ENCODE measurements at regions not wholly inside any gene's neighbourhood (a gene's known extent, or its start where the extent isn't known, plus 50 kb on each side); places are given as distances from the start of the nearest gene placed in this dataset.
A peak's percentile ranks its signal among the peaks of the same experiment; 100 is the strongest.

DNA sequence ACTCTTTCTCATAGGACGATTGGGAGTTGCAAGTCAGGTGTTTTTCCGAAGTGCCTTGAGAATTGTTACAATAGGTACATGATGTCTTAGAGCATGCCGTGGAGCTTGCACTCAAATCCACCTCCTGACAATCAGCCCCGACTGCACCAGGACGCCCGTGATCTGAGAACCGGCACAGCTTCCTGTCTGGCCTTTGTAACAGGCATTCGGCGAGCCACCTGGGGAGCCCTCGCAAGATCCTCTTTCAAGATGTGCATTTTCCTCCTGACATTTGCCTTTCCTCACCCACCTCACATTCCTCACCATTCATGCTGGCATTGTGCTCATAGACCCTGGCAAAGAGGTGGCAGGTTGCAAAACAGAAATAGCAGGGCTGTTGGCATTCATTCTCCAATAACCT, 427.3 kb downstream of the GALR1 start:
- DNase-seq: no peak
- TF ChIP-seq POLR2A (IDR thresholded peaks at IDR 0.05; ENCODE audit: low read length): no peak
- TF ChIP-seq GATA1 (IDR thresholded peaks at IDR 0.05; ENCODE audit: low read depth, low read length): no peak

DNA sequence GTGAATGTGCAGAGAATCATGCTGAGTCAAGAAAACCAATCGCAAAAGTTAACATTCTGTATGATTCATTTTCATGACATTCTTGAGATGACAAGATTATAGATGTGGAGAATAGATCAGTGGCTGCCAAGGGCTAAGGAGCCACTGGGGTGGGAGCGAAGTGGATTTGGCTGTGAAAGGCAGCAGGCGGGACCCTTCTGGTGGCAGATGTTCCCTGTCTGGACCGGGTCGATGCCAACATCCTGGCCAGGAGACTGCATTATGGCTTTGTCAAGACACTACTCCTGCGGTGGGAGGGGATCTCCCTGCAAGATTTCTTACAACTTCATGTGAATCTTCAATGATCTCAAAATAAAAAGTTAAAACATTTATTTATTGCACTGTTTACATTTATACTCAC, 427.9 kb downstream of the GALR1 start:
- TF ChIP-seq GATA1 (IDR thresholded peaks at IDR 0.05; ENCODE audit: low read depth, low read length) (no peak), POLR2A (IDR thresholded peaks at IDR 0.05; ENCODE audit: low read length) (no peak)
- no peak for DNase-seq

DNA sequence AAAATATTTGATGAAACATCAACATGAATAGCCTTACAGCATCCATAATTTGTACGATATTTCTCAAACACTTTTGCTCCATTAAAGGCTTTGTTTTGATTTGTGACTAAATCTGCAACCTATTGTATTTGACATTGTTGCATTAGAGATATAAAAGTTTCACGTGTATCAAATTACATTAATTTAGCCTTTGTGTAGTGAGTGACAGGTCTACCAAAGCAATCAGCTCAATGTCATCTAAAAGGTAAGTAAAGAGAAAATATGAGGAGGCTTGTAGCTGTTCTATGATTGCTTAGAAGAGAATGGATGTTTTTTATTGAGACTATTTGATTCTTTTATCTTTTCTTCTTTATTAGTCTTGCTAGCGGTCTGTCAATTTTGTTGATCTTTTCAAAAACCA, 430.2 kb downstream of the GALR1 start:
- DNase-seq: no peak

DNA sequence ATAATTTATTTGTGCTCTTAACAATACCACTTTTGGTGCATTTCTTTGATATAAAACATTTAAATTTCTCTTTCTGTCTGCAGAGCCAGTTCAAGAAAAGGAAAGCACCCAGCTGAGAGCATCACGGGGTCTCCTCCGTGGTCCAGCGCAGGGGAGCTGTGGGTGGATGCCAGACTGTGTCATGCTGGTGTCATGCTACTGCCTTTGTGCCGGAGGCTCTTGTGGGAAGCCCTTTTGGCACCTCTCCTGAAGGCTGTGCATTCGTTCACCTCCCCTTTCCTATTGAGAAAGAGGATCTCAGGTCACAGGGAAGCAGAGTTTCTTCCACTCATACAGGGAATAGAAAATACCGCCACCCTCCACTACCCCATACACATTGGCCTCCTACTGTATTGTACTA, 450.4 kb downstream of the GALR1 start:
- no peak for DNase-seq
- TF ChIP-seq POLR2A (IDR thresholded peaks at IDR 0.05; ENCODE audit: low read length): no peak
- no peak for TF ChIP-seq GATA1 (IDR thresholded peaks at IDR 0.05; ENCODE audit: low read depth, low read length)

More for the DNA sequence above, 430.2 kb downstream of the GALR1 start:
- TF ChIP-seq GATA1 (IDR thresholded peaks at IDR 0.05; ENCODE audit: low read depth, low read length) (no peak), POLR2A (IDR thresholded peaks at IDR 0.05; ENCODE audit: low read length) (no peak)

DNA sequence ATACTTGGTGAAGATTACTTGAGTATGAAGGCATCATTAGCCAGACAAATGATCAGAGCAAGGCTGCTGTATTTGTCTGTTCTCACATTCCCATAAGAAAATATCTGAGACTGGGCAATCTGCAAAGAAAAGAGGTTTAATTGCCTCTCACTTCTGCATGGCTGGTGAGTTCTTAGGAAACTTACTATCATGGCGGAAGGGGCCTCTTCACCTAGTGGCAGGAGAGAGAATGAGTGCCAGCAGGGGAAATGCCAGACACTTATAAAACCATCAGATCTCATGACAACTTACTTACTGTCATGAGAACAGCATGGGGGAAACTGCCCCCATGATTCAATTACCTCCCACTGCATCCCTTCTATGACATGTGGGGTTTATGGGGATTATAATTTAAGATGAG, 452.3 kb downstream of the GALR1 start:
- TF ChIP-seq POLR2A (IDR thresholded peaks at IDR 0.05; ENCODE audit: low read length) (no peak), GATA1 (IDR thresholded peaks at IDR 0.05; ENCODE audit: low read depth, low read length) (no peak)
- no peak for DNase-seq

DNA sequence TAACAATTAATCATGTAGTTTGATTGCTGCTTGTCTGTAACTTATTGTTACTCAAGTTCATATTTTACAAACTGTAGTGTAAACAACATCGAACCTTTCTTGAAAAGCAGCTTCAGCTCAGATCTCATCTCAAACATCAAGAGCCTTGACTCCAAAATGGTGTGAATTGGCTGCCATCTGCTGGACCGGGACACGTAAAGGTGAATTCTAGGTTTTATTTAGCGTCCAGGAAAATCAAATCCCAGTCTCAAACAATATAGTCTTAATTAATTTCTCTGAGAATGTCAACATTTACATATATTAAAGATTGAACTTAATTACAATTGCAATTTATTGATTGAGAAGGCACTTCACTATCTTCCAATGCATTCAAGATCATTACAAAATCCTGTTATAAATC, 453.0 kb downstream of the GALR1 start:
- DNase-seq: peak in 1 of 2 experiments; percentile 19
- TF ChIP-seq POLR2A (IDR thresholded peaks at IDR 0.05; ENCODE audit: low read length) (no peak), GATA1 (IDR thresholded peaks at IDR 0.05; ENCODE audit: low read depth, low read length) (no peak)

DNA sequence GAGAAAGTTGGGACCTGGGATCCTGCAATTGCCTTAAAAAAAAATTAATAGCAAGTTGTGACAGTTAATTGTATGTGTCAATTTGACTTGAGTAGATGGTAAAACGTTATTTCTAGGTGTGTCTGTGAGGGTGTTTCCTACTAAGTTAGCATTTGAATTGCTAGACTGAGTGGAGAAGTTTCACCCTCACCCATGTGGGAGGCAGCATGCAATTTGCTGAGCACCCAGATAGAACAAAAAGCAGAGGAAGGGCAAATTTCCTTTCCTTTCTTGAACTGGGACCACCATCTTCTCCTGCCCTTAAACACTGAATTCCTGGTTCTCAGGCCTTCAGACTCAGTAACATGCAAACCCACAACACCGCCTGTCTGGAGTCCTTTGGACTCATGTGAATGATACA, 455.7 kb downstream of the GALR1 start:
- no peak for TF ChIP-seq GATA1 (IDR thresholded peaks at IDR 0.05; ENCODE audit: low read depth, low read length)
- TF ChIP-seq POLR2A (IDR thresholded peaks at IDR 0.05; ENCODE audit: low read length): no peak
- no peak for DNase-seq

DNA sequence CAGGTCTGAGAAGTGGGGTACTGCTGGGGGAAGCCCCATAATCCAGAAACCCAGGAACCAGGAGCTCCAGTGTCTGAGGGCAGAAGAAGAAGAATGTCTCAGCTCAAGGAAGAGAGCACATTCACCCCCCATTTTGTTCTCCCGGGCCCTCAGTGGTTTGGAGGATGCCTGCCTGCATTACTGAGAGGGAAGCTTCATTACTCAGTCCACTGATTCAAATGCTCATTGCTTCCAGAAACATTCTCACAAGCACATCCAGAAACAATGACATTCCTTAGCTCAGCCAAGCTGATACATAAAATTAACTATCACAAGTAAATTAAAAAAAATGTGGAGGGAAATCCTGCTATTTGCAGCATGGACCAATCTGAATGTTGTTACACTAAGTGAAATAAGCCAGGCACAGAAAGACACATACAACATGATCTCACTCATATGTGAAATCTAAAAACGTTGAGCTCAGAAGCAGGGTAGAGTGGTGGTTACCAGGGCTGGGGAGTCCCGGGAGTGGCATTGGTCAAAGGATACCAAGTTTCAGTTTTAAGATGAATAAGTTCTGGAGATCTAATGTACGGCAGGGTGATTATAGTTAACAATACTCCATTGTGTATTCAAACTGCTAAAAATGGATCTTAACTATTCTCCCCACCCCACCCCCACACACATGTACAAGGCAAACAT, 459.3 kb downstream of the GALR1 start:
- DNase-seq: no peak
- TF ChIP-seq GATA1 (IDR thresholded peaks at IDR 0.05; ENCODE audit: low read depth, low read length): no peak
- no peak for TF ChIP-seq POLR2A (IDR thresholded peaks at IDR 0.05; ENCODE audit: low read length)

DNA sequence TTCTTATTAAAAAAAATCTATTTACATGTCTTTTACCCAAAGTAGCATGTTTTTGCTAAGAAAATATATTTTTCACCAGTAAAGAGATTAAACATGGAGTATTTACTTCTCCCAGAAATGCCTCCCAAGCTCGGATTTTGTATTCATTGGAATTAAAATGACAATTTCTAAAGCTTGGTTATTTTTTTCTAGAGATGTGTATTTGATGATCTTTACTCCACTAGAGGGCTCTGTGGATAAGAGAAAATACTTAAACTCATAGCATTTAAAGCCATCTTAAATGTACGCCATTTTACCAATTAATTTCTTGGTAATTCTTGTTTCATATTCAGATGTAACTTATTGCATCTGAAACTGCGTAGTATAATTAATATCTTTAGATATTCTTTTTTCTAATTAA, 461.4 kb downstream of the GALR1 start:
- no peak for DNase-seq

DNA sequence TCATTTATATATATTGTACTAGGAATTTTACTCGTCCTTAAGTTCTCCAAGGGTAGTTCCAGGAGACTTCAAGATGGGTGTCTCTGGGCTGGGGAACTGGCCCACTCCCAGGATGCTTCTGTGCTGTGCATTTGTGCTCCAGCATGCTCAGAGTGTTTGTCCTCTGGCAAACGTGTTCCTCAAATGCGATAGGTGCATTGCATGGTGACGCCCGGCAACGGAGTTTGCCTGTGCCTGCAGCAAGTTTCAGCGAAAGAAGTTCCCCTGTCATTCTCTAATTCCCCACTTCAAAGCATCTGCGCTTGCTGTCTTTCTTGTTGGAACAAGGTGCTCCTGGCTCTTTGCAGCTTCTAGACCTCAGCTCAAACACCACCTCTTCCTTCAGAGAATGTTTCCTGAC, 465.1 kb downstream of the GALR1 start:
- no peak for DNase-seq
- TF ChIP-seq POLR2A (IDR thresholded peaks at IDR 0.05; ENCODE audit: low read length): no peak
- TF ChIP-seq GATA1 (IDR thresholded peaks at IDR 0.05; ENCODE audit: low read depth, low read length): no peak

More for the DNA sequence above, 461.4 kb downstream of the GALR1 start:
- no peak for TF ChIP-seq GATA1 (IDR thresholded peaks at IDR 0.05; ENCODE audit: low read depth, low read length)
- no peak for TF ChIP-seq POLR2A (IDR thresholded peaks at IDR 0.05; ENCODE audit: low read length)

DNA sequence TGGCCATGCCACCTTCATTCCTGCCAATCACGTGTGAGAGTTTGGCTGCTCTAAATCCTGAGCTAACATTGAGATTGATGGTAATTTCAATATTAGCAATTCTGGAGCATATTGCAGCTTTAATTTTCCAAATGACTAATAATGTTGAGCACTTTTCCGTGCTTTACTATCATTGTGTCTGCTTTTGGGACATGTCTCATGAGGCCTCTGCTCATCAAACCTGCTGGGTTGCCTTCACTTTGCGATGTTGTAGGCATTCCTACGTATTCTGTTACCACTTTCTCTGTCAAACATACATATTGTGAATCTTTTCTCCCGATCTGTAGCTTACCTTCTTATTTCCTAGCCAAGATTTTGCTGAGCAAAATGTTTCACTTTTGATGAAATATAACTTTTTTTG, 466.6 kb downstream of the GALR1 start:
- no peak for TF ChIP-seq POLR2A (IDR thresholded peaks at IDR 0.05; ENCODE audit: low read length)
- TF ChIP-seq GATA1 (IDR thresholded peaks at IDR 0.05; ENCODE audit: low read depth, low read length): no peak
- no peak for DNase-seq

DNA sequence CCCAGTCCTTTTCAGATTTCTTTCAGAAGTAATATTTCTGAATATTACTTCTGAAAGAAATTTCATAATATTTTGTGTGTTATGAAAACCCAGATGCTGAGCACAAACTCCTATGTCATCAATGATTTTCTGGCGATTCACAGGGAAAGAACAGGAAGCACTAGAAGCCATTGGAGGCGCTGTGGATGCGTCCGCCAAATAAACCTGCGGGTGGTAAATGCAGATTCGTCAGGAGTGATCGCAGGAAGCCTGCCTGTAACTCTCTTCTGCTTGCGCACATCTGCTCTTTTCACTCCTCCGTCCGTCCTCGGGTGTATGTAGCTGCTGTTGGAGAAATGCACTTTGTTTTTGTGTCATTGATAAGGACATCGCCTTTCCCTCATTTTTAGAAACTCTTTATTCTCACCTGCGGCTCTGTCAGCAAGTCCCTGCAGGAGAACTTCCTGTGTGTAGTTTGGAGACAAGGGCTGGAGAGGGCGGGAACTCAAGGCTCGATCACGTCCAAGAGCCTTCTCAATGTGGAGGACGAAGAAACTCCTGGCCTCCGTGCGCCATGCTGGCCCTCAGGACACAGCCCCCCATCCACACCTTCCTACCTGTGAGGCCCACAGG, 483.8 kb downstream of the GALR1 start:
- DNase-seq: no peak
- no peak for TF ChIP-seq POLR2A (IDR thresholded peaks at IDR 0.05; ENCODE audit: low read length)
- TF ChIP-seq GATA1 (IDR thresholded peaks at IDR 0.05; ENCODE audit: low read depth, low read length): no peak

DNA sequence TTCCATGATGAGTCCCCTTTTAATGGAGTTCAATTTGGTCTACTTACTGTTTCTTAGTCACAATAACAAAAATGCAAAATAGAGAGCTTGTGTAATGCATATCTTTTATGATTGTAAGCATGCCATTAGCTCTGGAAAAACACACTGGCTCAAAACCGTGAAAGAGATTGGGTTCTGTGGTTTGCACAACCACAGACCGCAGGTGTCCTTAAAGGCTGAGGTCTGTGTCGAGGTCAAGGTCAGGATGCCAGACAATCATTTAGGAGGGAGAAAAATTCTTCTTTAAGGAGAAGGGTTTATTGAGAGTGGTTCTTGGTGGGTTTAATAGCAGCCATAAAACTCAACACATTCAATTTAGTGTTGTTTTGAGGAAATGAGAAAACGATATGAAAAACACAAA, 487.2 kb downstream of the GALR1 start:
- no peak for DNase-seq
- no peak for TF ChIP-seq GATA1 (IDR thresholded peaks at IDR 0.05; ENCODE audit: low read depth, low read length)
- no peak for TF ChIP-seq POLR2A (IDR thresholded peaks at IDR 0.05; ENCODE audit: low read length)

DNA sequence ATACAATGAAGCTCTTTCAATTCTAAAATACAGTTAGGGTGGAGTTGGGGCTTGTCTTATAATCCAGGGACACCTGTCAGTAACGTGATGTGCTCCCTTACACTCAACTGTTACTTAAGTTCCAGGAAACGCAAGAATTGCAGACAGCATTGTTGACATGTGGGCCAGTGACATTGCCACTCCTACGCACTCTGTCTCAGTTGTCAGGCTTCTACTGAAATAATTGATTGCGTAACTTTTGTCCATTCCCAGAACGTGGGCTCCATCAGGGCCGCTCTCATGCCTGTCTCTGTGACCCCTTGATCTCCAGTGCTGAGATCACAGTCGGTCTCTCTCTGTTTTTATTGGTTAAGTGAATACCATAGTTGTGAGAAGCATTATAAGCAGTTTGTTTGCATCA, 487.8 kb downstream of the GALR1 start:
- TF ChIP-seq GATA1 (IDR thresholded peaks at IDR 0.05; ENCODE audit: low read depth, low read length) (no peak), POLR2A (IDR thresholded peaks at IDR 0.05; ENCODE audit: low read length) (no peak)
- no peak for DNase-seq

DNA sequence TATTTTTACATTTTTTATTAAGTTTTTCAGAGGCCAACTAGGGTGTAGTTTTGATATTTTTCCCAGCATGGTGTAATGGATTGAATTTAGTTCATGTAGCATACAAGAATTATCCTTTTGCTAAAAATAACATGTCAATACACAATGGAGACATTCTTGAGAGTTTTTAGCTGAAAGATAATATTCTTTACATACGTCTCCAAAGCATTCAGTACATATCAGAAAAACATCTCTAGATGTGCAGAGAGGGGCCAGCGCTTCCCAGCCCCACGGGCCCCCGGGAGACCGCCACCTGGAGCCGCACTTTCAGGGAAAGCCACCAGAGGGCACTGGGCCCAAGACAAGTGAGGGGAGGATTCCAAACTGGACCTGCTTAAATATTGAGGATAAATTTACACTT, 499.4 kb downstream of the GALR1 start:
- no peak for TF ChIP-seq GATA1 (IDR thresholded peaks at IDR 0.05; ENCODE audit: low read depth, low read length)
- no peak for TF ChIP-seq POLR2A (IDR thresholded peaks at IDR 0.05; ENCODE audit: low read length)
- peak in 1 of 2 experiments; percentile 23 for DNase-seq

Data from erythroblast (primary cell).